ENCODE measurements at regions not wholly inside any gene's neighbourhood (a gene's known extent, or its start where the extent isn't known, plus 50 kb on each side); places are given as distances from the start of the nearest gene placed in this dataset.
"Not testable (repeated sequence)": the region's sequence is repeated elsewhere in the genome, so short reads cannot be mapped to it uniquely, and the experiment has no call there.

DNA sequence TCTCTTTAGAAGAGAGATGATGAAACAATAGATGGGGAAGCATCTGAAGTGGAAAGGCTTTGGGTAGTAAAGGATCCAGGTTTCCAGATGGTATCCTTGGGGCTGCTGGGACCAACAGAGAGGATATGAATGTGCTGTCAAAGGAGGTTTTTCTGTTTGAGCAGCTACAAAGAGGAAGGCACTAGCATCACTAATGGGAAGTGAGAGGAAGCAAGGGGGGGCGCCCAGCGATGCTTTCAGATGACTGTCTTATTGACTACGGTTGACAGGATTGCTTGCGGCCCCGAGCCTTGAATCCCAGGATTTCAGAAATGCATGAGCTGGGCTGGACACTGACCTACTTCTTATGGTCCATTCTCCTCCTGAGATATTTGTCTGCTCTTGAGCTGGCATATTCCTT lies 103.8 kb upstream of the GALNT15 start:
- H3K4me1 ChIP-seq = no peaks in the 10 kb centered on the region
- H3K4me3 ChIP-seq = no peak overlapping the region
- peak in 1 of 4 donors; percentile 22 for ATAC-seq
- H3K9me3 ChIP-seq = no peaks in the 10 kb centered on the region
- no peak for DNase-seq
- no peak overlapping the region for H3K27ac ChIP-seq
- no peaks in the 10 kb centered on the region for H3K27me3 ChIP-seq
- intact Hi-C loops (cut with DNase I) = no loop called here
- no CpG with 5 or more reads among the region's 5 CpGs for WGBS (ENCODE audit: insufficient coverage, low coverage, low lambda C conversion rate, missing lambda C conversion rate)
- H3K36me3 ChIP-seq = no peaks in the 10 kb centered on the region
- TF ChIP-seq, protein P1, sequence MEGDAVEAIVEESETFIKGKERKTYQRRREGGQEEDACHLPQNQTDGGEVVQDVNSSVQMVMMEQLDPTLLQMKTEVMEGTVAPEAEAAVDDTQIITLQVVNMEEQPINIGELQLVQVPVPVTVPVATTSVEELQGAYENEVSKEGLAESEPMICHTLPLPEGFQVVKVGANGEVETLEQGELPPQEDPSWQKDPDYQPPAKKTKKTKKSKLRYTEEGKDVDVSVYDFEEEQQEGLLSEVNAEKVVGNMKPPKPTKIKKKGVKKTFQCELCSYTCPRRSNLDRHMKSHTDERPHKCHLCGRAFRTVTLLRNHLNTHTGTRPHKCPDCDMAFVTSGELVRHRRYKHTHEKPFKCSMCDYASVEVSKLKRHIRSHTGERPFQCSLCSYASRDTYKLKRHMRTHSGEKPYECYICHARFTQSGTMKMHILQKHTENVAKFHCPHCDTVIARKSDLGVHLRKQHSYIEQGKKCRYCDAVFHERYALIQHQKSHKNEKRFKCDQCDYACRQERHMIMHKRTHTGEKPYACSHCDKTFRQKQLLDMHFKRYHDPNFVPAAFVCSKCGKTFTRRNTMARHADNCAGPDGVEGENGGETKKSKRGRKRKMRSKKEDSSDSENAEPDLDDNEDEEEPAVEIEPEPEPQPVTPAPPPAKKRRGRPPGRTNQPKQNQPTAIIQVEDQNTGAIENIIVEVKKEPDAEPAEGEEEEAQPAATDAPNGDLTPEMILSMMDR (IDR thresholded peaks at IDR 0.05) = no peak
- no peak for TF ChIP-seq POLR2A (IDR thresholded peaks at IDR 0.05)

DNA sequence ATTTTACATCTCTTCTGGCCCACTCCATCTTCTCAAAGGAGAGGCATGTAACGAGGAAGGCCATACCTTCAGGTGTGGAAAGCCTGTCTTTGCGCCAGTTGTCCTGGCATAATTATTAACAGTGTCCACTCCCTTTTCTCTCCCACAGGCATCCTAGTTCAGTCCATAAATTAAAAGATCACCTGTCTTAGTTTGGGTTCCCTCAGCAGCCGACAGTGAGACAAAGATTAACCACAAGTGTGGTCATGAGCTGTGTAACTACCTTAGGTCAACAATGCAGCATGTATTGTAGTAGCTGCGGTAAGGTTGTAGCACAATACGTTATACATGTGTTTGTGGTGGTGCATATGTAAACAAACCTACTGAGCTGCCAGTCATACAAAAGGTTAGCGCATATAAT lies 103.3 kb upstream of the GALNT15 start:
- no peak for DNase-seq
- no peaks in the 10 kb centered on the region for H3K36me3 ChIP-seq
- TF ChIP-seq, protein P1 (IDR thresholded peaks at IDR 0.05) = no peak
- TF ChIP-seq POLR2A (IDR thresholded peaks at IDR 0.05) = no peak
- H3K4me3 ChIP-seq = no peak overlapping the region
- H3K27me3 ChIP-seq = no peaks in the 10 kb centered on the region
- no peak overlapping the region for H3K27ac ChIP-seq
- no peaks in the 10 kb centered on the region for H3K4me1 ChIP-seq
- intact Hi-C loops (cut with DNase I) = no loop called here
- WGBS (ENCODE audit: insufficient coverage, low coverage, low lambda C conversion rate, missing lambda C conversion rate) = 75% methylated on average over 6 of the region's 6 CpGs
- H3K9me3 ChIP-seq = no peaks in the 10 kb centered on the region
- ATAC-seq = no peak

DNA sequence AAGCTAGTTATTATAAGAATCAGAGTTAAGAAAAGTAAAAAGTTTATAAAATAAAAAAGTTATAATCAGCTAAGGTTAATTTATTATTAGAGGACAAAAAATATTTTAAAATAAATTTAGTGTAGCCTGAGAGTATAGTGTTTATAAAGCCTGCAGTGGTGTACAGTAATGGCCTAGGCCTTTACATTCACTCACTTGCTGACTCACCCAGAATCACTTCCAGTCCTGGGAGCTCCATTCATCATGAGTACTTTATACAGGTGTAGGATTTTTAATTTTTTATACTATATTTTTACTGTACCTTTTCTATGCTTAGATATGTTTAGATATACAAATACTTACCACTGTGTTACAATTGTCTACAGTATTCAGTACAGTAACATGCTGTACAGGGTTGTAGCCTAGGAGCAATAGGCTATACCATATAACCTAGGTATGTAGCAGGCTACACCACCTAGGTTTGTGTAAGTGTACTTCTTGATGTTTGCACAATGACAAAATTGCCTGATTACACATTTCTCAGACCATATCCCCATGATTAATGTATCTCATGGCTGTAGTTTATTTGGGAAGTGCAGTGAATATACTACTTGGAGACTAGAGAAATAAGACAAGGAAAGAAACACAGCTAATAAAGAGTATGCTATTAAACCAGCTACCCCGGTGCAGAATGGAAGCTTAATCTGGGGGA lies 101.9 kb upstream of the GALNT15 start:
- ATAC-seq (no peak), DNase-seq (no peak)
- no peaks in the 10 kb centered on the region for H3K27me3 ChIP-seq
- H3K4me1 ChIP-seq = no peaks in the 10 kb centered on the region
- intact Hi-C loops (cut with DNase I) = no loop called here
- no peaks in the 10 kb centered on the region for H3K9me3 ChIP-seq
- no peaks in the 10 kb centered on the region for H3K36me3 ChIP-seq
- TF ChIP-seq, protein P1 (IDR thresholded peaks at IDR 0.05) = no peak
- TF ChIP-seq POLR2A (IDR thresholded peaks at IDR 0.05) = no peak
- no peak overlapping the region for H3K27ac ChIP-seq
- WGBS (ENCODE audit: insufficient coverage, low coverage, low lambda C conversion rate, missing lambda C conversion rate) = 100% methylated on average over 1 of the region's 1 CpG
- H3K4me3 ChIP-seq = no peak overlapping the region

DNA sequence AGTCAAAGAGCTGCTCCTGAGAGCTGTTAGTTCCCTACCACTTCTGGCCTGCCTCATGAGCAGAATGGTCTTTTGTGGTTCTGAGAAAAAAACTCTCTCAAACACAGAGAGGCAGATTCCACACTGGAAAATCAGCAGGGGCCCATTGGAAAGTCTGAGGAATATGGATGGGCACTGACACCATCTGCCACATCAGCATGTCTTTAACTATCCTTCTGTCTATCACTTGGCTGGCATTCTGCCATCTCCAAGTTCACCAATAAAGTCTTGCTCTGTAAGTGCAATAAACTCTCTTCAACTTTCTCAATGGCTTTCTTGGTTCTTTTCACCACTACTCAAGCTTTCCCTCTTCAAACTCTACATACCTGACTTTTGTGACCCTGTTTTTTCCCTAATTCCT lies 101.3 kb upstream of the GALNT15 start:
- Histone ChIP-seq H3K9me3 (no peaks in the 10 kb centered on the region), H3K4me1 (no peaks in the 10 kb centered on the region), H3K27me3 (no peaks in the 10 kb centered on the region), H3K36me3 (no peaks in the 10 kb centered on the region), H3K4me3 (no peak overlapping the region), H3K27ac (no peak overlapping the region)
- no peak for TF ChIP-seq POLR2A (IDR thresholded peaks at IDR 0.05)
- TF ChIP-seq, protein P1 (IDR thresholded peaks at IDR 0.05) = no peak
- intact Hi-C loops (cut with DNase I) = no loop called here
- DNase-seq = no peak
- no peak for ATAC-seq

DNA sequence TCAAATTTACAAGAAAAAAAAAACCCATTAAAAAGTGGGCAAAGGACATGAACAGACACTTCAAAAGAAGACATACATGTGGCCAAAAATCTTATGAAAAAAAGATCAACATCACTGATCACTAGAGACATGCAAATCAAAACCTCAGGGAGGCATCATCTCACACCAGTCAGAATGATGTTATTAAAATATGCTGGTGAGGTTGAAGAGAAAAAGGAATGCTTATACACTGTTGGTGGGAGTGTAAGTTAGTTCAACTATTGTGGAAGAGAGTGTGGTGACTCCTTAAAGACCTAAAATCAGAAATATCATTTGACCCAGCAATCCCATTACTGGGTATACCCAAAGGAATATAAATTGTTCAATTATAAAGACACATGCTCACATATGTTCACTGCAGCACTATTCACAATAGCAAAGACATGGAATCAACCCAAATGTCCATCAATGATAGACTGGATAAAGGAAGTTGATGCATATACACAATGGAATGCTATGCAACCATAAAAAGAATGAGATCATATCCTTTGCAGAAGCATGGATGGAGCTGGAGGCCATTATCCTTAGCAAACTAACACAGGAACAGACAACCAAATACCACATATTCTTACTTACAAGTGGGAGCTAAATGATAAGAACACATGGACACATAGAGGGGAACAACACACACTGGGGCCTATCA lies 100.3 kb upstream of the GALNT15 start:
- H3K27me3 ChIP-seq; intact Hi-C loops (cut with DNase I); H3K9me3 ChIP-seq; H3K4me3 ChIP-seq; DNase-seq; H3K4me1 ChIP-seq; ATAC-seq; H3K36me3 ChIP-seq; H3K27ac ChIP-seq: not testable (repeated sequence)
